Neural crest cell (in vitro differentiated cells): ENCODE measurements at regions not wholly inside any gene's neighbourhood (a gene's known extent, or its start where the extent isn't known, plus 50 kb on each side); places are given as distances from the start of the nearest gene placed in this dataset.

Experiments used
- DNase-seq: peaks from one replicate; pipeline ENCODE4 v3.0.0; 2021; ENCODE audit warnings: low read depth, mixed read lengths, low spot score
- H3K27ac Mint-ChIP-seq: one replicate; pipeline ENCODE4 v1.8.0; 2021; ENCODE audit warnings: mild to moderate bottlenecking, mixed read lengths; ENCODE audit not compliant: unreplicated experiment
- H3K27me3 Mint-ChIP-seq: 2 replicates; pipeline ENCODE4 v1.8.0; 2021; ENCODE audit warnings: low read depth, mild to moderate bottlenecking, mixed read lengths
- H3K36me3 Mint-ChIP-seq: 2 replicates; pipeline ENCODE4 v1.8.0; 2021; ENCODE audit warnings: low read depth, mild to moderate bottlenecking, mixed read lengths
- H3K4me1 Mint-ChIP-seq: 2 replicates; pipeline ENCODE4 v1.8.0; 2021; ENCODE audit warnings: mixed read lengths
- H3K4me3 Mint-ChIP-seq: one replicate; pipeline ENCODE4 v1.8.0; 2021; ENCODE audit warnings: mild to moderate bottlenecking, mixed read lengths
- H3K9me3 Mint-ChIP-seq: 2 replicates; pipeline ENCODE4 v1.8.0; 2021; ENCODE audit warnings: mixed read lengths
- CTCF ChIP-seq: fragments of 200-600 bp; sonication (generic); conservative IDR thresholded peaks from 2 replicates; pipeline ENCODE4 v1.5.0; 2021; ENCODE audit warnings: antibody characterized with exemption, mild to moderate bottlenecking

DNA sequence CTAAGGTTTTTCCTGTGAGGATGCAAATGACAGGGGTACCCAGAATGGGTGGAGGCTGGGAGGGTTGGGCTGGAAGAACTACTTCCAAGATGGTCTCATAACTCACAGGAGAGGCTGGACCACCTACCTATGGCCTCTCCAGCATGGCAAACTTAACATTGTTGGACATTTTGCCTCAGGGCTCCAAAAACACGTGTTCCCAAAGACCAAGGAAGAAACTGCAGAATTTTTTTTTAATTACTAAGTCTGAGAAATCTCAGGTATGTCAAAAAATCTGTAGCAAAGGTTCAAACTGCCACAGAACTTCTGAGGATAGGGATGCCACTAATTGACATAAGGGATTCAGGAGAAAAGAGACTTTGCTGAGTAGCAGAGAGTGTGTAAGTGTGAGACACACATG, 270.8 kb downstream of the NNT start:
- DNase-seq, result no peak
- H3K4me1 Mint-ChIP-seq, result no peaks in the 10 kb centered on the region
- H3K27ac Mint-ChIP-seq, result no peak overlapping the region
- H3K4me3 Mint-ChIP-seq, result no peak overlapping the region
- no peak for TF ChIP-seq CTCF
- H3K9me3 Mint-ChIP-seq, result no peaks in the 10 kb centered on the region
- H3K36me3 Mint-ChIP-seq, result no peaks in the 10 kb centered on the region
- no peaks in the 10 kb centered on the region for H3K27me3 Mint-ChIP-seq

GRCh38 chr5:43859309-43859708, 256.3 kb downstream of the NNT start:
- no peak overlapping the region for H3K4me3 Mint-ChIP-seq
- no peaks in the 10 kb centered on the region for H3K27me3 Mint-ChIP-seq
- H3K4me1 Mint-ChIP-seq, result no peaks in the 10 kb centered on the region
- no peak overlapping the region for H3K27ac Mint-ChIP-seq
- H3K9me3 Mint-ChIP-seq, result no peaks in the 10 kb centered on the region
- no peaks in the 10 kb centered on the region for H3K36me3 Mint-ChIP-seq
- no peak for DNase-seq
- no peak for TF ChIP-seq CTCF

- DNase-seq, result no peak
- H3K27me3 Mint-ChIP-seq, result no peaks in the 10 kb centered on the region
- H3K4me1 Mint-ChIP-seq, result no peaks in the 10 kb centered on the region
- no peaks in the 10 kb centered on the region for H3K36me3 Mint-ChIP-seq
- H3K27ac Mint-ChIP-seq, result no peak overlapping the region
- TF ChIP-seq CTCF, result no peak
- no peak overlapping the region for H3K4me3 Mint-ChIP-seq
- H3K9me3 Mint-ChIP-seq, result no peaks in the 10 kb centered on the region
Observed at GRCh38 chr5:43855452-43855851, 252.5 kb downstream of the NNT start.

- no peak for DNase-seq
- Mint-ChIP-seq H3K36me3 (no peaks in the 10 kb centered on the region), H3K9me3 (peaks cover 3% of the 10 kb centered on the region), H3K27me3 (no peaks in the 10 kb centered on the region), H3K4me3 (no peak overlapping the region), H3K27ac (no peak overlapping the region), H3K4me1 (no peaks in the 10 kb centered on the region)
- TF ChIP-seq CTCF, result no peak
Observed at GRCh38 chr5:43854697-43855292, 251.8 kb downstream of the NNT start.

DNA sequence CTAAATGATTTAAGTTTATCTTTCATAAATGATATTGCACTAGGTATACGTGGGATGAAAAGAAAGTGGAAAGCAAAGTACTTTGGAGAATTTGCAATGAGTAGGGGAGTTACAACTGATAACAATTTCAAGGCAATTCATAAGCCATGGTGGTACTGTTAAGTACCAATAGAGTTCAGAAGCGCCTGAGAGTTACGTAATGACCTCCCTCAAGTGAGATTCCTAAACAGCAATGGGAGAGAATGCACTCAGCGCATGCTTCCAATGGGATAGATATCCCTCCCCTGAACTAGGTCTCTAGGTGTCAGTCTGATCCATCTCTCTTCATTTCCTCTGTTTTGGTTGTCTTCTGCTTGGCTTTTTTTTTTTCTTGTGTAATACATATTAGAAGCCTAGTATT, 249.3 kb downstream of the NNT start:
- no peak for DNase-seq
- H3K36me3 Mint-ChIP-seq, result no peaks in the 10 kb centered on the region
- peaks cover 3% of the 10 kb centered on the region for H3K27me3 Mint-ChIP-seq
- no peak overlapping the region for H3K27ac Mint-ChIP-seq
- no peak for TF ChIP-seq CTCF
- no peaks in the 10 kb centered on the region for H3K4me1 Mint-ChIP-seq
- H3K4me3 Mint-ChIP-seq, result no peak overlapping the region
- H3K9me3 Mint-ChIP-seq, result peaks cover 3% of the 10 kb centered on the region

DNA sequence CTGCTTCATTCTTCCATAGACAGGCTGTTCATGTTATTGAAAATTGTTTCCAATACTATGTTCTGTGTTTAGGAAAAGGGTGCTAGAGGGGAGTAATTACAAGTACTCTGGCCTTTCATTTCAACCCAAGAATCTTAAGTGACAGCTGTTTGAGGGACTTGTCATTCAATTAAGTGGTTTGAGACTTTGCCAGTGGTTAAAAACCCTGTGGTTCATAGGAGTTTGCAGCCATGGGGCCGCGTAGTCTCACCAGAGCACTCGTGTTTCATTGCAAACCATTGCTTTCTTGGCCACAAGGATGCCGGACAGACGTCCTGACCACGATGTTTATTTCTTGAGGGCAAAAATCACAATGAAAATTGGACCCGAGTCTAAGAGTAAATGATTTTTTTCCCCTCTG, 248.8 kb downstream of the NNT start:
- H3K27me3 Mint-ChIP-seq, result peaks cover 3% of the 10 kb centered on the region

More for the DNA sequence above, 248.8 kb downstream of the NNT start:
- DNase-seq, result no peak
- no peak for TF ChIP-seq CTCF
- H3K36me3 Mint-ChIP-seq, result no peaks in the 10 kb centered on the region
- H3K9me3 Mint-ChIP-seq, result peaks cover 3% of the 10 kb centered on the region
- no peak overlapping the region for H3K27ac Mint-ChIP-seq
- no peak overlapping the region for H3K4me3 Mint-ChIP-seq
- no peaks in the 10 kb centered on the region for H3K4me1 Mint-ChIP-seq
